GM12874 (cell line): ENCODE measurements at regions not wholly inside any gene's neighbourhood (a gene's known extent, or its start where the extent isn't known, plus 50 kb on each side); places are given as distances from the start of the nearest gene placed in this dataset.

Source experiments
- TF ChIP-seq, protein P1 (sequence below): IDR thresholded peaks from 2 replicates; pipeline ENCODE4 v1.5.1; 2011; ENCODE audit warnings: low read depth, mild to moderate bottlenecking, control low read depth, low read length, moderate library complexity; ENCODE audit not compliant: insufficient read depth

DNA sequence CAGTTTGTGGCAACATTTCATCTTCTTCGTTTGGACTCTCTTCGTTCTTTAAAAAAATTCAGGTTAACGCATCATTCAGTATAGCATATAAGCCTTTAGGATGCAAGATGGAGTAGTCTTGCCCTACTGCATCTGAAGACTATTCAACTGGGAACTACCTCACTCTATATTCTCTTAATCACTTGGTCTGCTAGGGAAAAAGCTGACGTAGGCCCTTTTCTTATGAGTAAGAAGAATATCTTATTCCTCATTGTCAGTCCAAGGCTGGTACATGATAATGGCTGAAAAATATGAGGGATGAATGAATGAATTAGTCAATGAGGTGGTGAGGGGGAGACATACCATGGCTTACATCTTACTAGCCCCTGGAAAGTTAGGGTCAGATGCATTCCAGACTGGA is 294.2 kb downstream of the GPATCH2 start:
- TF ChIP-seq, protein P1, sequence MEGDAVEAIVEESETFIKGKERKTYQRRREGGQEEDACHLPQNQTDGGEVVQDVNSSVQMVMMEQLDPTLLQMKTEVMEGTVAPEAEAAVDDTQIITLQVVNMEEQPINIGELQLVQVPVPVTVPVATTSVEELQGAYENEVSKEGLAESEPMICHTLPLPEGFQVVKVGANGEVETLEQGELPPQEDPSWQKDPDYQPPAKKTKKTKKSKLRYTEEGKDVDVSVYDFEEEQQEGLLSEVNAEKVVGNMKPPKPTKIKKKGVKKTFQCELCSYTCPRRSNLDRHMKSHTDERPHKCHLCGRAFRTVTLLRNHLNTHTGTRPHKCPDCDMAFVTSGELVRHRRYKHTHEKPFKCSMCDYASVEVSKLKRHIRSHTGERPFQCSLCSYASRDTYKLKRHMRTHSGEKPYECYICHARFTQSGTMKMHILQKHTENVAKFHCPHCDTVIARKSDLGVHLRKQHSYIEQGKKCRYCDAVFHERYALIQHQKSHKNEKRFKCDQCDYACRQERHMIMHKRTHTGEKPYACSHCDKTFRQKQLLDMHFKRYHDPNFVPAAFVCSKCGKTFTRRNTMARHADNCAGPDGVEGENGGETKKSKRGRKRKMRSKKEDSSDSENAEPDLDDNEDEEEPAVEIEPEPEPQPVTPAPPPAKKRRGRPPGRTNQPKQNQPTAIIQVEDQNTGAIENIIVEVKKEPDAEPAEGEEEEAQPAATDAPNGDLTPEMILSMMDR = no peak

DNA sequence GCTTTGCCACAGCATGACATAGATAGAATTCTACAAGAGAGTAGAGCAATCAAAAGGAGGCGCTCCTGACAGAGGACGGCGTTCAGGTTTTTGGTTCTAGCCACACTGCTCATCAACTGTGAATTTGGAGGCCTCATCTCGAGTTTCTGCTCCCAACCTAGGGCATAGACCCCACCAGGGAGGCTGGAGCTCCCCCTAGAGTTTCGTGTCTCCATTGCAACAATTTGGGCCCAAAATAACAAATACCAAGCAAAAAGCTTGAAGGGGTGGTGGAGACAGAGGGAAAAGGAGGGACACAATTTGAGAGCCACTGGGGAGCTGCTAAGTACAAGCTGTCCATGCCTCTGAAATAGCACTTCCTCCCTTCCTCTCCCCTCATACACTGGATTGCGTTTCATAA is 297.0 kb downstream of the GPATCH2 start:
- TF ChIP-seq, protein P1 = peak; percentile 68

- TF ChIP-seq, protein P1 = no peak
These were observed 298.3 kb downstream of the GPATCH2 start for GRCh38 chr1:217332431-217333065.

DNA sequence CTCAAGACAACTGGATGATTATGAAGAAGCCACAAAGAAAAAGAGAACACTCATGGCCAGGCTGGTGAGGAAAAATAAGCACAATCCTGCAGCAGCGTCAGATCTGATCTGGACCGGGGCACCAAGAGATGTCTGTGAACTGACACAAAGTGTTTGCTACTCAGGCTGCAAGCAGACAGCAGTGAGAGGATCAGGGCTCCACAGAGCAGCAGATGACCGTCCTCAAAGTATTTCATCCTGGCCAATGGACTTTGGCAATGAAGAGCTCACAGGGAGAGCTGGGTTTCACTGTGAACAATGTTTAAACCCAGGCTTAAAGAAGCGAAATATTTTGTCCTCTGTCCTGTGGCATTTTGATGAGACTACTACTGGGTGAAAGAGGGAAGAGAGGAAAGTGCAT is 299.2 kb downstream of the GPATCH2 start:
- TF ChIP-seq, protein P1 = no peak

GRCh38 chr1:217327901-217328300 is 303.0 kb downstream of the GPATCH2 start:
- TF ChIP-seq, protein P1 = no peak

DNA sequence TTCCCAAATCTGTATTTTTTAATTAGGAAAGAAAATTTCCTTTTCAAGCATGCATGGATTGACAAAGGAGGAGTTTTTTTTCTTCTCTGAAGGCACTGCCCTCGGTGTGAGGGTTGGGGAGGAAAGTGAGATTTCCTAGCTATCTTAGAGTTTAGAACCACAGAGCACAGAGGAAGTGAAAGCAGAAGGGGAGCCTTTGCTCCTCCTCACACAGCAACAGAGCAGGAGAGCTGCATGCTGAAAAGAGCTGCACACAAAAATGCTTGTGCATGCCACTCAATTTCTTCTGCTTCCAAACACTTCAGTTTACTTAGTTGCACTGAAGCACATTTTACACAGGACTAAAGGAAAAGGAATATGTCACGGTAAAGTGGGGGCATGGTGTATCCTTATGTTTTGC is 308.1 kb downstream of the GPATCH2 start:
- TF ChIP-seq, protein P1 = no peak

DNA sequence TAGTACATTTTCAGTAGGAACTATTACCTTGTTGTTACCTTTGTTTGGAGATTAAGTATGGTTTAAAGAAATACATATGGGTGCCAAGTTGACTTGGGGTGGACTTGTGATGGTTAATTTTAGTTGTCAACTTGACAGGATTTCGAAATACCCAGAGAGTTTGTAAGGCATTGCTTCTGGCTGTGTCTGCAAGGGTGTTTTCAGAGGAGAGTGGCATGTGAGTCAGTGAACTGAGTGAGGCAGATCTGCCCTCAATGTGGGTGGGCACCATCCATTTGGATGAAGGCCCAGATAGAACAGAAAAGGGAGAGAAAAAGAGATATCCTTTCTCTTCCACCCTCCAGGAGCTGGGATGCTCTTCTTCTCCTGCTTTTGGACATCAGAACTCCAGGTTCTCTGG is 315.5 kb downstream of the GPATCH2 start:
- TF ChIP-seq, protein P1 = no peak
